T1000 (cell line): ENCODE measurements at regions not wholly inside any gene's neighbourhood (a gene's known extent, or its start where the extent isn't known, plus 50 kb on each side); places are given as distances from the start of the nearest gene placed in this dataset.

ENCODE experiments used
- DNase-seq: peaks from one replicate; lab custom pipeline; 2025; ENCODE audit warnings: mixed read lengths; lab: John Stamatoyannopoulos, UW

GRCh38 chr14:41986700-41987099 is 380.0 kb downstream of the LRFN5 start:
- DNase-seq: no peak

DNA sequence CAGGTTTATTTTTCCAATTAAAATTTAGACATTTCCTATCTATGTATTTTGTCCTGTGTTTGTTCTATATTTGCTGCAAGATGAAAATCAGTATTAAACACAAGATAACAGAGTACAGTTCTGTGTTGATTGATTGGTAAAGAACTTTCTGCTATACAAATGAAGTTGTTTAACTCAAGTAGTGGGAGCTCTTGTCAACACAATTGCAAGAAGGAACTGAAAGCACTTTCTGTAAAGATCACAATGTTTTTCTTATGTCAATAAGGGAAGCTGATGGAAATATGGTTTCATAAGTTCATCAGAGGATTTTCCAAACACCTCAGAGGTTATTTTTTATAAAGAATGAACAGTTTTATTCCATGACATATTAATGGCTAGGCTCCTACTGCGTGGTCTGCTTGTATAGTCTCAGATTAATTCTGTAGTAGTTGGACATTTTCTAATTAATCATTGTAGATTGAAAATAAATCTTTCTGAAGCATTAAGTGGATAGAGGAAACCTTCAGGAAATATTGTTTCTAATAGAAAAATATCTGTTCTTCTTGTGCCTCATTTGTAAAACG is 379.5 kb downstream of the LRFN5 start:
- no peak for DNase-seq

DNA sequence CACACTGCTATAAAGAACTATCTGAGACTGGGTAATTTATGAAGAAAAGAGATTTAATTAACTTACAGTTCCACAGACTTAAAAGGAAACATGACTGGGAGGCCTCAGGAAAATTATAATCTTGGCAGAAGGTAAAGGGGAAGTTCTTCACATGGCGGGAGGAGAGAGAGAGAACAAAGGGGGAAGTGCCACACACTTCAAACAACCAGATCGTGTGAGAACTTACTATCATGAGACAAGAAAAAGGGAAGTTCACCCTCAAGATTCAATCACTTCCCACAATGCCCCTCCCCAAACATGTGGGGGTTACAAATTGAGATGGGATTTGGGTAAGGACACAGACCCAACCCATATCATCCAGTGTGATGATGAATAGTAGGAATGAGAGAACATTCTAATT is 366.5 kb downstream of the LRFN5 start:
- no peak for DNase-seq

DNA sequence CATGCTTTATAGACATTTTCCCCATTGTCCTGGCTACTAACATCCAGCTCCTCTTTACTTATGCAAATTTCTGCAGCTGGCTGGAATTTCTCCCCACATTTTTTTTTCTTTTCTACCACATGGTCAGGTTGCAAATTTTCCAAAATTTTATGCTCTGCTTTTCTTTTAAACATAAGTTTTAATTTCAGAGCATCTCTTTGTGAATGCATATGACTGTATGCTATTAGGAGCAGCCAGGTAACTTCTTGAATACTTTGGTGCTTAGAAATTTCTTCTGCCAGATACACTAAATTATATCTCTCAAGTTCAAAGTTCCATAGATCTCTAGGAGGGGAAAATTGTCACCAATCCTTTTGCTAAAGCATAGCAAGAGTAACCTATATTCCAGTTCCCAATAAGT is 365.9 kb downstream of the LRFN5 start:
- no peak for DNase-seq

GRCh38 chr14:41960281-41960680 is 353.6 kb downstream of the LRFN5 start:
- no peak for DNase-seq

DNA sequence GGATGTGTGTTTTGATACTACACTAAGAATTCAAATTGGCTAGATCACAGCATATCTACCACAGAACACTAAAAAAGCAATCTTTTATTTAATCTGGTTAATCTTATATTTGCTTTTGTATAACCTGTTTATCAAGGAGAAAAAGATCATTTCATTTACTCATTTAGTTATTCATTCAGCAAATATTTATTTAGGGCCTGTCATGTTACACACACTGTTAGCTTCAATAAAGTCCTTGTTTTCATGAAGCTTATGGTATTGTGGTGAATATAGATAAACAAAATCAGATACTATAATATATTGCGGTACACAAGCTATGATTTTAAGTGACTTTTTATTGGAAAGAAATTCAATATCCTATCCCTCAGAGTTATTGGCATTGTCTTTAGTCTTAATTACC is 350.8 kb downstream of the LRFN5 start:
- no peak for DNase-seq
